WTC11 (cell line): ENCODE measurements at regions not wholly inside any gene's neighbourhood (a gene's known extent, or its start where the extent isn't known, plus 50 kb on each side); places are given as distances from the start of the nearest gene placed in this dataset.
"Not testable (repeated sequence)": the region's sequence is repeated elsewhere in the genome, so short reads cannot be mapped to it uniquely, and the experiment has no call there.

Experiments
- ATAC-seq: fragments of 200-7000 bp; cut with Tn5 transposase; 2 replicates; pipeline ENCODE4 v1.10.0; 2021; ENCODE audit warnings: mild to moderate bottlenecking, moderate library complexity
- CTCF ChIA-PET: fragments of 300-600 bp; sonication (Branson Sonifier 250); formaldehyde crosslinking; loops from one replicate; lab custom pipeline; 2021; ENCODE audit warnings: antibody characterized with exemption; lab: Charles Lee
- POLR2A ChIA-PET: fragments of 350-600 bp; sonication (Branson Sonifier 250); formaldehyde crosslinking; loops from one replicate; lab custom pipeline; 2021; ENCODE audit warnings: antibody characterized with exemption; lab: Charles Lee
- DNase-seq: peaks from one replicate; pipeline ENCODE4 v3.0.0; 2021; ENCODE audit warnings: low spot score
- H3K27ac Mint-ChIP-seq: 2 replicates; pipeline ENCODE4 v1.8.0; 2021; ENCODE audit warnings: mixed read lengths
- H3K27me3 Mint-ChIP-seq: 2 replicates; pipeline ENCODE4 v1.8.0; 2021; ENCODE audit warnings: low read depth, mild to moderate bottlenecking, moderate library complexity, mixed read lengths
- H3K36me3 Mint-ChIP-seq: 2 replicates; pipeline ENCODE4 v1.8.0; 2021; ENCODE audit warnings: mixed read lengths
- H3K4me1 Mint-ChIP-seq: 2 replicates; pipeline ENCODE4 v1.8.0; 2022; ENCODE audit warnings: mixed read lengths
- H3K4me3 Mint-ChIP-seq: 2 replicates; pipeline ENCODE4 v1.8.0; 2021; ENCODE audit warnings: mild to moderate bottlenecking, moderate library complexity, mixed read lengths
- H3K9me3 Mint-ChIP-seq: 2 replicates; pipeline ENCODE4 v1.8.0; 2021; ENCODE audit warnings: mixed read lengths
- AFF4 ChIP-seq: sonication (generic); formaldehyde crosslinking; IDR thresholded peaks from 2 replicates; pipeline ENCODE4 v1.8.1; 2023; ENCODE audit warnings: mild to moderate bottlenecking, missing genetic modification reagents, borderline replicate concordance
- CDX4 ChIP-seq: fragments of 250-450 bp; sonication (Bioruptor Pico); IDR thresholded peaks from 2 replicates; pipeline ENCODE4 v1.9.0; 2021; ENCODE audit warnings: moderate library complexity, mild to moderate bottlenecking, inconsistent platforms, borderline replicate concordance
- E2F4 ChIP-seq: sonication (generic); formaldehyde crosslinking; IDR thresholded peaks from 2 replicates; pipeline ENCODE4 v1.8.1; 2022; ENCODE audit warnings: low read depth, mild to moderate bottlenecking, moderate library complexity, missing genetic modification reagents, borderline replicate concordance
- ERG ChIP-seq: fragments of 250-450 bp; sonication (Bioruptor Pico); IDR thresholded peaks from 2 replicates; pipeline ENCODE4 v1.8.0; 2021; ENCODE audit warnings: mild to moderate bottlenecking
- FOXP1 ChIP-seq: sonication (generic); formaldehyde crosslinking; IDR thresholded peaks from 2 replicates; pipeline ENCODE4 v1.8.0; 2022; ENCODE audit warnings: missing genetic modification reagents, mild to moderate bottlenecking, moderate library complexity, borderline replicate concordance
- FOXP4 ChIP-seq: sonication (generic); formaldehyde crosslinking; IDR thresholded peaks from 2 replicates; pipeline ENCODE4 v1.8.0; 2022; ENCODE audit warnings: mild to moderate bottlenecking, missing genetic modification reagents
- GRHL2 ChIP-seq: fragments of 250-450 bp; sonication (Bioruptor Pico); IDR thresholded peaks from 2 replicates; pipeline ENCODE4 v1.8.0; 2022; ENCODE audit warnings: mild to moderate bottlenecking, moderate library complexity; ENCODE audit not compliant: insufficient replicate concordance, severe bottlenecking
- IRF2 ChIP-seq: sonication (generic); formaldehyde crosslinking; IDR thresholded peaks from 2 replicates; pipeline ENCODE4 v1.8.0; 2022; ENCODE audit warnings: low read depth, missing genetic modification reagents, borderline replicate concordance
- JAZF1 ChIP-seq: fragments of 250-450 bp; sonication (Bioruptor Pico); IDR thresholded peaks from 2 replicates; pipeline ENCODE4 v1.9.0; 2021; ENCODE audit warnings: moderate library complexity, mild to moderate bottlenecking, inconsistent platforms
- JUN ChIP-seq: sonication (generic); formaldehyde crosslinking; IDR thresholded peaks from 2 replicates; pipeline ENCODE4 v1.8.0; 2023; ENCODE audit warnings: mild to moderate bottlenecking, missing genetic modification reagents
- MXD4 ChIP-seq: fragments of 250-450 bp; sonication (Bioruptor Pico); IDR thresholded peaks from 2 replicates; pipeline ENCODE4 v1.8.0; 2021; ENCODE audit warnings: mild to moderate bottlenecking, moderate library complexity, borderline replicate concordance
- NFE2L1 ChIP-seq: sonication (generic); formaldehyde crosslinking; IDR thresholded peaks from 2 replicates; pipeline ENCODE4 v1.8.1; 2023; ENCODE audit warnings: missing genetic modification reagents
- TEAD4 ChIP-seq: sonication (generic); formaldehyde crosslinking; IDR thresholded peaks from 2 replicates; pipeline ENCODE4 v1.8.0; 2022; ENCODE audit warnings: mild to moderate bottlenecking, missing genetic modification reagents
- ZBTB21 ChIP-seq: sonication (generic); formaldehyde crosslinking; IDR thresholded peaks from 2 replicates; pipeline ENCODE4 v1.8.1; 2023; ENCODE audit warnings: mild to moderate bottlenecking, missing genetic modification reagents, borderline replicate concordance
- ZNF138 ChIP-seq: sonication (generic); formaldehyde crosslinking; conservative IDR thresholded peaks from 2 replicates; pipeline ENCODE4 v1.8.1; 2022; ENCODE audit warnings: mild to moderate bottlenecking, moderate library complexity, missing genetic modification reagents
- ZNF232 ChIP-seq: sonication (generic); formaldehyde crosslinking; IDR thresholded peaks from 2 replicates; pipeline ENCODE4 v1.8.0; 2022; ENCODE audit warnings: mild to moderate bottlenecking, missing genetic modification reagents
- ZNF263 ChIP-seq: sonication (generic); formaldehyde crosslinking; IDR thresholded peaks from 2 replicates; pipeline ENCODE4 v1.8.1; 2022; ENCODE audit warnings: low read depth, mild to moderate bottlenecking, moderate library complexity, missing genetic modification reagents
- TF ChIP-seq, protein P1 (sequence below): fragments of 250-450 bp; sonication (Bioruptor Pico); IDR thresholded peaks from 2 replicates; pipeline ENCODE4 v1.9.0; 2021; ENCODE audit warnings: mild to moderate bottlenecking

DNA sequence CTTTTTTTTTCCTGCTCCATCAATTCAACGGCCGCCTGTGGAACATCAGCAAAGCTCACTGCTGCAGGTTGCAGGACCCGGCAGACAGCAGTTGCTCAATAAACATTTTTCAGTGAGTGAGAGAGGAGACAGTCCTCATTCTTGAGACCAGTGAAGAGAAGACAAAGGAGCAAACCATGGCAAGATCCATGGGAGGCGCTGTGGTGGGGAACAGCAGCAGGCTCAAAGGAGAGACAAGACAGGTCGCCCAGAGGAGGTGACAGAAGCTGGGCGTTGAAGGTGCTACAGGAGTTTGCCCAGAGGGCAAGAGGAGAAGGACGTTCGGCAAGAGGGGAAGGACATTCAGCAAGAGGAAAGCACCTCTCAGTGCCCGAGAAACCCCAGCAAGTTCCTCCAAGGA, 74.5 kb upstream of the FGFR2 start:
- H3K27ac Mint-ChIP-seq, result no peak overlapping the region
- ChIA-PET POLR2A (no interaction called here), CTCF (interaction anchor here (0.6 to 2.3 kb wide), 4 partner anchors 10 to 492 kb away, joined by 3 to 19 read pairs (median 4); no protein-coding TSS in a partner anchor)
- no peaks in the 10 kb centered on the region; the same call in 1 of the 2 replicates for H3K27me3 Mint-ChIP-seq
- H3K36me3 Mint-ChIP-seq, result peaks cover 13% of the 10 kb centered on the region
- H3K4me3 Mint-ChIP-seq, result no peak overlapping the region
- H3K4me1 Mint-ChIP-seq, result peaks cover 25% of the 10 kb centered on the region
- TF ChIP-seq, protein P1, sequence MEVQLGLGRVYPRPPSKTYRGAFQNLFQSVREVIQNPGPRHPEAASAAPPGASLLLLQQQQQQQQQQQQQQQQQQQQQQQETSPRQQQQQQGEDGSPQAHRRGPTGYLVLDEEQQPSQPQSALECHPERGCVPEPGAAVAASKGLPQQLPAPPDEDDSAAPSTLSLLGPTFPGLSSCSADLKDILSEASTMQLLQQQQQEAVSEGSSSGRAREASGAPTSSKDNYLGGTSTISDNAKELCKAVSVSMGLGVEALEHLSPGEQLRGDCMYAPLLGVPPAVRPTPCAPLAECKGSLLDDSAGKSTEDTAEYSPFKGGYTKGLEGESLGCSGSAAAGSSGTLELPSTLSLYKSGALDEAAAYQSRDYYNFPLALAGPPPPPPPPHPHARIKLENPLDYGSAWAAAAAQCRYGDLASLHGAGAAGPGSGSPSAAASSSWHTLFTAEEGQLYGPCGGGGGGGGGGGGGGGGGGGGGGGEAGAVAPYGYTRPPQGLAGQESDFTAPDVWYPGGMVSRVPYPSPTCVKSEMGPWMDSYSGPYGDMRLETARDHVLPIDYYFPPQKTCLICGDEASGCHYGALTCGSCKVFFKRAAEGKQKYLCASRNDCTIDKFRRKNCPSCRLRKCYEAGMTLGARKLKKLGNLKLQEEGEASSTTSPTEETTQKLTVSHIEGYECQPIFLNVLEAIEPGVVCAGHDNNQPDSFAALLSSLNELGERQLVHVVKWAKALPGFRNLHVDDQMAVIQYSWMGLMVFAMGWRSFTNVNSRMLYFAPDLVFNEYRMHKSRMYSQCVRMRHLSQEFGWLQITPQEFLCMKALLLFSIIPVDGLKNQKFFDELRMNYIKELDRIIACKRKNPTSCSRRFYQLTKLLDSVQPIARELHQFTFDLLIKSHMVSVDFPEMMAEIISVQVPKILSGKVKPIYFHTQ, result no peak
- TF ChIP-seq IRF2 (CRISPR knock-in tag), result no peak
- TF ChIP-seq E2F4 (CRISPR knock-in tag), result no peak
- TF ChIP-seq ZNF232 (CRISPR knock-in tag), result no peak
- TF ChIP-seq NFE2L1 (CRISPR knock-in tag), result no peak
- no peak for TF ChIP-seq MXD4 (CRISPR knock-in tag)
- no peak for TF ChIP-seq TEAD4 (CRISPR knock-in tag)
- no peak for TF ChIP-seq AFF4
- no peak for TF ChIP-seq JAZF1 (CRISPR knock-in tag)
- no peak for TF ChIP-seq FOXP1 (CRISPR knock-in tag)
- no peak for TF ChIP-seq CDX4 (CRISPR knock-in tag)
- no peak for TF ChIP-seq JUN
- no peak for TF ChIP-seq ZBTB21 (CRISPR knock-in tag)
- no peak for TF ChIP-seq ZNF138
- no peak for TF ChIP-seq ERG (CRISPR knock-in tag)
- TF ChIP-seq FOXP4, result no peak
- TF ChIP-seq ZNF263 (CRISPR knock-in tag), result no peak
- no peak for TF ChIP-seq GRHL2
- ATAC-seq (peak; percentile 31), DNase-seq (no peak)
- peaks cover 14% of the 10 kb centered on the region for H3K9me3 Mint-ChIP-seq

DNA sequence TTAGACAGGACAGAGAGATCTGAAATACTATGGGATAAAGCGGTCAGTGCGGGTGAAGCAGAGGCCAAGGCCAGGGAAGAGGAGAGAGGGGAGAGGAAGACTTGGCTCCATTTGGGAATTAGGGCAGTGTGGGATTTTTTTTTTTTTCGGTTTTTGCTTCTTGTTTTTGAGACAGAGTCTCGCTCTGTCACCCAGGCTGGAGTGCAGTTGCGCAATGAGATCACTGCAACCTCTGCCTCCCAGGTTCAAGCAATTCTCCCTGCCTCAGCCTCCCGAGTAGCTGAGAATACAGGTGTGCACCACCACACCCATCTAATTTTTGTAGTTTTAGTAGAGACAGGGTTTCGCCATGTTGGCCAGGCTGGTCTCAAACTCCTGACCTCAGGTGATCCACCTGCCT, 71.6 kb upstream of the FGFR2 start:
- POLR2A ChIA-PET, H3K27ac Mint-ChIP-seq, ATAC-seq, H3K36me3 Mint-ChIP-seq, H3K27me3 Mint-ChIP-seq, DNase-seq, H3K4me3 Mint-ChIP-seq: not testable (repeated sequence)
- peaks cover 18% of the 10 kb centered on the region for H3K9me3 Mint-ChIP-seq
- peaks cover 26% of the 10 kb centered on the region for H3K4me1 Mint-ChIP-seq
- CTCF ChIA-PET, result interaction anchor here (0.7 kb wide), 1 partner anchor 62 kb away, joined by 5 read pairs; no protein-coding TSS in a partner anchor
